GM18868 (cell line): ENCODE measurements at regions not wholly inside any gene's neighbourhood (a gene's known extent, or its start where the extent isn't known, plus 50 kb on each side); places are given as distances from the start of the nearest gene placed in this dataset.
"Not testable (repeated sequence)": the region's sequence is repeated elsewhere in the genome, so short reads cannot be mapped to it uniquely, and the experiment has no call there.

Experiments
- ATAC-seq: cut with Tn5 transposase; IDR thresholded peaks from one replicate; pipeline ENCODE4 v1.9.1; 2021; ENCODE audit warnings: mild to moderate bottlenecking, moderate library complexity; ENCODE audit not compliant: unreplicated experiment

DNA sequence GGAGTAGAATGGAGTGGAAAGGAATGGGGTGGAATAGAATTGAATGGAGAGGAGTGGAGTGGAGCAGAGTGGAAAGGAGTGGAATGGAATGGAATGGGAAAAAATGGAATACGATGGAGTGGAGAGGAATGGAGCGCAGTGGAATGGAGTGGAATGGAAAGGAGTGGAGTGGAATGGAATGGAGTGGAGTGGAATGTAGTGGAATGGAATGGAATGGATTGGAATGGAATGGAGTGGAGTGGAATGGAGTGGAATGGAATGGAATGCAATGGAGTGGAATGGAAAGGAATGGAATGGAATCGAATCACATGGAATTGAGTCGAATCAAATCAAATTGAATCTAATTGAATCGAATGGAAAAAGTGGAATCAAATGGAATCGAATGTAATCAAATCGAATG lies 1016.1 kb downstream of the CDY1 start:
- ATAC-seq = no peak

GRCh38 chrY:26645856-26646255 lies 1023.9 kb downstream of the CDY1 start:
- ATAC-seq = not testable (repeated sequence)

GRCh38 chrY:26648240-26648639 lies 1026.3 kb downstream of the CDY1 start:
- not testable (repeated sequence) for ATAC-seq

- ATAC-seq = not testable (repeated sequence)
These were observed 1042.3 kb downstream of the CDY1 start for GRCh38 chrY:26664245-26664644.

DNA sequence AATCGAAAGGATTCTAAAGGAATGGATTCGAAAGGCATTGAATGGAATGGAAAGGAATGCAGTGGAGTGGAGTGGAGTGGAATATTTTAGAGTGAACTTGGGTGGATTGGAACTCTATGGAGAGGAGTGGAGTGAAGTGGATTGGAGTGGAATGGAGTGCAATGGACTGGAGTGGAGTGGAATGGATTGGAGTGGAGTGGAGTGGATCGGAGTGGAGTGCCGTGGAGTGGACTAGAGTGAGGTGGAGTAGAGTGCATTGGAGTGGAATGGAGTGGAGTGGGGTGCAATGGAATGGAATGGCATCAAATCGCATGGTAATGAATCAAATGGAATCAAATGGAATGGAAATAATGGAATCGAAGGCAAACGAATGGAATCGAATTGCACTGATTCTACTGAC lies 1044.8 kb downstream of the CDY1 start:
- not testable (repeated sequence) for ATAC-seq

- not testable (repeated sequence) for ATAC-seq
These were observed 1047.3 kb downstream of the CDY1 start for GRCh38 chrY:26669243-26669642.

DNA sequence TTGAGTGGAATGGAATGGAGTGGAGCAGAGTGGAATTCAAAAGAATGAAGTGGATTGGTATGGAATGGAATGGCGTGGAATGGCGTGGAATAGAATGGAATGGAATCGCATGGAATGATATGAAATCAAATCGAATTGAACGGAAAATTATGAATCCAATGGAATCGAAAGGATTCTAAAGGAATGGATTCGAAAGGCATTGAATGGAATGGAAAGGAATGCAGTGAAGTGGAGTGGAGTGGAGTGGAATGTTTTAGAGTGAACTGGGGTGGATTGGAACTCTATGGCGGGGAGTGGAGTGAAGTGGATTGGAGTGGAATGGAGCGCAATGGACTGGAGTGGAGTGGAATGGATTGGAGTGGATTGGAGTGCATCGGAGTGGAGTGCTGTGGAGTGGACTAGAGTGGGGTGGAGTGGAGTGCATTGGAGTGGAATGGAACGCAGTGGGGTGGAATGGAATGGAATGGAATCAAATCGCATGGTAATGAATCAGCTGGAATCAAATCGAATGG lies 1048.5 kb downstream of the CDY1 start:
- peak; percentile 27 for ATAC-seq

DNA sequence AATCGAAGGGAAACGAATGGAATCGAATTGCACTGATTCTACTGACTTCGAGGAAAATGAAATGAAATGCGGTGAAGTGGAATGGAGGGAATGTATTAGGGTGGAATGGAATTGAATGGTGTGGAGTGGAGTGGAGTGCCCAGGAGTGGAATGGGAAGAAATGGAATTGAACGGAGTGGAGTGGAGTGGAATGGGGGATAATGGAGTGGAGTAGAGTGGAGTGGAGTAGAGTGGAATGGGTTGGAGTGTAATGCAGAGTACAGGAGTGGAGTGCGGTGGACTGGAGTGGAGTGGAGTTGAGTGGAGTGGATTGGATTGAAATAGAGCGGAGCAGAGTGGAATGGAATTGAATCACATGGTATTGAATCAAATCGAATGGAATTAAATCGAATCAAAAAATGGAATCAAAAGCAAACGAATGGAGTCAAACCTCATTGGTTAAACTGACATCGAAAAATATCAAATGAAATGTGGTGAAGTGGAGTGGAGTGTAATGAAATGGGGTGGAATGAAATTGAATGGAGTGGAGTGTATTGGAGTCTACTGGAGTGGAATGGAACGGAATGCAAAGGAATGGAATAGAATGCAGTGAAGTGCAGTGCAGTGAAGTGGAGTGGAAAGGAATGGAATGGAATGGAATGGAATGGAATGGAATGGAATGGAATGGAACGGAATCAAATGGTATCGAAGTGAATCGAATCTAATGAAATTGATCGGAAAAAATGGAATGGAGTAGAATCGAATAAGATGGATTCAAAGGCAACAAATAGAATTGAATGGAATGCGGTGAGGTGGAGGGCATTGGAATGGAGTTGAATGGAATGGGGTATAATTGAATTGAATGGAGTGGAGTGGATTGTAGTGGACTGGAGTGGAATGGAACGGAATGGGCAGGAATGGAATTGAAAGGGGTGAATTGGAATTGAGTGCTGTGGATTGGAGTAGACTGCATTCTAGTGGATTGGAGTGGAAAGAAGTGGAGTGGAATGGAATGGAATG lies 1049.3 kb downstream of the CDY1 start:
- ATAC-seq = peak; percentile 61
